ENCODE measurements at regions not wholly inside any gene's neighbourhood (a gene's known extent, or its start where the extent isn't known, plus 50 kb on each side); places are given as distances from the start of the nearest gene placed in this dataset.

GRCh38 chr2:14363976-14364375 lies 268.5 kb upstream of the LRATD1 start:
- in situ Hi-C loops (cut with HindIII; ENCODE audit: low sequenced_read_pairs) = no loop called here
- no peak for TF ChIP-seq CTCF (IDR thresholded peaks at IDR 0.05; ENCODE audit: low read depth, low read length)
- no peak for DNase-seq (ENCODE audit: low read depth, low spot score)
- H3K4me3 ChIP-seq (ENCODE audit: low read depth, low read length) = no peak overlapping the region

DNA sequence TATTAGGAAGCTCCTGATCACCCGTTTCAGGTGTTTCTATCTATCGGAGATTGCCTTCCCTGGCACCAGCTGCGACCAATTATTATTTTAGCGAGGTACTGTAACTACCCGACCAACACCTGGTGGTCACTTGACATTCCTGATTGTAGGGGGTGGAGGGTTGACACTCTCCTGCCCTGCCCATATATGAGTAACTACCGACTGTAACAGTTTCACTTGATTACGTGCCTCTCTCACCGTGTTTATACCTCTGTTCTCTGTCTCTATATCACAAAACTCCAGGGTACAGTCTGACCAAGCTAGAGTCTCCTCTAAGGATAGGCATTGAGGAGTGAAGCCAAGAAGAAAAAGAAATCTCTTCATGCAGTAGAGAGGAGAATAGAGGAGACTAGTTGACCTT lies 268.0 kb upstream of the LRATD1 start:
- TF ChIP-seq CTCF (IDR thresholded peaks at IDR 0.05; ENCODE audit: low read depth, low read length) = no peak
- in situ Hi-C loops (cut with HindIII; ENCODE audit: low sequenced_read_pairs) = no loop called here

GRCh38 chr2:14385043-14385442 lies 247.5 kb upstream of the LRATD1 start:
- H3K4me3 ChIP-seq (ENCODE audit: low read depth, low read length) = no peak overlapping the region
- TF ChIP-seq CTCF (IDR thresholded peaks at IDR 0.05; ENCODE audit: low read depth, low read length) = peak; percentile 3
- DNase-seq (ENCODE audit: low read depth, low spot score) = no peak
- in situ Hi-C loops (cut with HindIII; ENCODE audit: low sequenced_read_pairs) = no loop called here

More for the DNA sequence above, 268.0 kb upstream of the LRATD1 start:
- no peak for DNase-seq (ENCODE audit: low read depth, low spot score)
- H3K4me3 ChIP-seq (ENCODE audit: low read depth, low read length) = no peak overlapping the region

GRCh38 chr2:14387332-14387731 lies 245.2 kb upstream of the LRATD1 start:
- H3K4me3 ChIP-seq (ENCODE audit: low read depth, low read length) = no peak overlapping the region
- DNase-seq (ENCODE audit: low read depth, low spot score) = no peak
- TF ChIP-seq CTCF (IDR thresholded peaks at IDR 0.05; ENCODE audit: low read depth, low read length) = no peak
- in situ Hi-C loops (cut with HindIII; ENCODE audit: low sequenced_read_pairs) = no loop called here

GRCh38 chr2:14388724-14389123 lies 243.8 kb upstream of the LRATD1 start:
- H3K4me3 ChIP-seq (ENCODE audit: low read depth, low read length) = no peak overlapping the region
- TF ChIP-seq CTCF (IDR thresholded peaks at IDR 0.05; ENCODE audit: low read depth, low read length) = no peak
- in situ Hi-C loops (cut with HindIII; ENCODE audit: low sequenced_read_pairs) = no loop called here
- DNase-seq (ENCODE audit: low read depth, low spot score) = no peak

GRCh38 chr2:14396533-14397083 lies 235.9 kb upstream of the LRATD1 start:
- in situ Hi-C loops (cut with HindIII; ENCODE audit: low sequenced_read_pairs) = no loop called here
- no peak overlapping the region for H3K4me3 ChIP-seq (ENCODE audit: low read depth, low read length)
- TF ChIP-seq CTCF (IDR thresholded peaks at IDR 0.05; ENCODE audit: low read depth, low read length) = no peak
- no peak for DNase-seq (ENCODE audit: low read depth, low spot score)

DNA sequence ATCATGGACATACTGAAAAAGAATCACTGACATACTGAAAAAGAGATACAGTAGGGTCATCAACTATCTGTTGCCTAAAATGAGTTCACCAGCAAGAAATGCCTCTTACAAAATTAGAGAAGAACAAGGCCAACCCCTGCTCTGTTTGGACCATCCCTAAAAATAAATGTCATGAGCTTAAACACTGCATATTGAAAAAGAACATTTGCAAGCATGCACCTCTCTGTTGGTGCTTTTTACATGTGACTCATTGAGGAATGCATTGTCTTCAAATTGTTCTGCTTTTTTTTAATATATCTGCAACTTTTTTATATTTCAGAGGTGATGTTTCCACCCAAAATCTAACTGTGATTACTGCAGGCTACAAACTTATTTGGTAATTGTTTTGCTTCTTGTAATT lies 233.9 kb upstream of the LRATD1 start:
- in situ Hi-C loops (cut with HindIII; ENCODE audit: low sequenced_read_pairs) = no loop called here
- DNase-seq (ENCODE audit: low read depth, low spot score) = no peak

More for the DNA sequence above, 233.9 kb upstream of the LRATD1 start:
- no peak overlapping the region for H3K4me3 ChIP-seq (ENCODE audit: low read depth, low read length)
- TF ChIP-seq CTCF (IDR thresholded peaks at IDR 0.05; ENCODE audit: low read depth, low read length) = no peak

All from astrocyte of the spinal cord (primary cell).